Small intestine (tissue), 7 donors: ENCODE measurements at regions not wholly inside any gene's neighbourhood (a gene's known extent, or its start where the extent isn't known, plus 50 kb on each side); places are given as distances from the start of the nearest gene placed in this dataset.

Source experiments
- DNase-seq, 2 donors: peaks; one replicate each; pipeline versions ENCODE4 v3.0.0 to v3.0.0-alpha.2; 2013
- FAIRE-seq: peaks from 2 replicates; lab custom pipeline; 2012; peaks lifted over from hg19 to GRCh38; lab: Jason Lieb, UNC
- H3K27ac ChIP-seq, 3 donors: one replicate each; pipeline ENCODE4 v1.5.1; 2013; ENCODE audit warnings: low read length in 2 of 3, mild to moderate bottlenecking in 2 of 3, control low read depth in 1 of 3, inconsistent platforms in 1 of 3, low read depth in 1 of 3, moderate library complexity in 1 of 3
- H3K27me3 ChIP-seq, 3 donors: one replicate each; pipeline ENCODE4 v1.6.1; 2013; ENCODE audit warnings: low read length in 3 of 3, inconsistent platforms in 1 of 3; ENCODE audit not compliant: control insufficient read depth in 3 of 3, insufficient read depth in 3 of 3
- H3K36me3 ChIP-seq, 3 donors: one replicate each; pipeline ENCODE4 v1.6.1; 2013; ENCODE audit warnings: low read length in 3 of 3, inconsistent platforms in 1 of 3, low read depth in 1 of 3, mild to moderate bottlenecking in 1 of 3, moderate library complexity in 1 of 3; ENCODE audit not compliant: control insufficient read depth in 3 of 3, insufficient read depth in 2 of 3
- H3K4me1 ChIP-seq, 3 donors: one replicate each; pipeline ENCODE4 v1.6.1; 2013; ENCODE audit warnings: low read length in 2 of 3, inconsistent platforms in 1 of 3, low read depth in 1 of 3, mild to moderate bottlenecking in 1 of 3, moderate library complexity in 1 of 3; ENCODE audit not compliant: control insufficient read depth in 3 of 3, insufficient read depth in 2 of 3
- H3K4me3 ChIP-seq, 3 donors: one replicate each; pipeline ENCODE4 v1.5.1; 2013; ENCODE audit warnings: low read length in 3 of 3, control low read depth in 1 of 3, inconsistent platforms in 1 of 3, low read depth in 1 of 3, mild to moderate bottlenecking in 1 of 3, moderate library complexity in 1 of 3
- H3K9me3 ChIP-seq, 2 donors: one replicate each; pipeline ENCODE4 v1.6.1; 2013; ENCODE audit warnings: low read depth in 1 of 2, low read length in 1 of 2; ENCODE audit not compliant: control insufficient read depth in 2 of 2, insufficient read depth in 1 of 2
- WGBS, 3 donors: extraction: QIAGEN DNeasy Blood & Tissue Kit; methylation state at CpG; one replicate each; pipeline ENCODE4 v1.1.7; 2013; 5-methylcytosine and 5-hydroxymethylcytosine counted together
- donor health status: healthy with polysubstance abuse.
- donor health status: control.
- donor health status: control.
- donor health status: Bipolar disorder and iron deficiency.
- donor health status: healthy.

- no peak for DNase-seq
- no peak overlapping the region for H3K4me3 ChIP-seq
- 84 to 90% (median 87%) methylated on average over 7 of the region's 7 CpGs for WGBS, 3 donors
- no peak for FAIRE-seq
- no peaks in the 10 kb centered on the region for H3K4me1 ChIP-seq
- no peak overlapping the region for H3K27ac ChIP-seq
- no peaks in the 10 kb centered on the region for H3K36me3 ChIP-seq
- H3K9me3 ChIP-seq, result no peaks in the 10 kb centered on the region
- H3K27me3 ChIP-seq, result no peaks in the 10 kb centered on the region
These were observed 562.8 kb downstream of the BCOR start for GRCh38 chrX:39534949-39535348.

- Histone ChIP-seq H3K4me1 (no peaks in the 10 kb centered on the region), H3K27ac (no peak overlapping the region), H3K27me3 (no peaks in the 10 kb centered on the region), H3K9me3 (no peaks in the 10 kb centered on the region), H3K36me3 (no peaks in the 10 kb centered on the region), H3K4me3 (no peak overlapping the region)
- DNase-seq (no peak), FAIRE-seq (no peak)
- WGBS, 3 donors, result 67 to 82% (median 81%) methylated on average over 12 of the region's 12 CpGs
These were observed 561.5 kb downstream of the BCOR start for GRCh38 chrX:39536211-39536610.

GRCh38 chrX:39541881-39542280 is 555.9 kb downstream of the BCOR start:
- H3K4me1 ChIP-seq, result no peaks in the 10 kb centered on the region
- no peak overlapping the region for H3K27ac ChIP-seq
- no peak overlapping the region for H3K4me3 ChIP-seq
- no peaks in the 10 kb centered on the region for H3K9me3 ChIP-seq
- no peak for DNase-seq
- no peaks in the 10 kb centered on the region for H3K36me3 ChIP-seq
- WGBS, 3 donors, result 68 to 84% (median 83%) methylated on average over 5 of the region's 5 CpGs
- no peak for FAIRE-seq
- no peaks in the 10 kb centered on the region for H3K27me3 ChIP-seq

- no peak for DNase-seq
- H3K4me3 ChIP-seq, result no peak overlapping the region
- H3K27me3 ChIP-seq, result no peaks in the 10 kb centered on the region
- H3K9me3 ChIP-seq, result no peaks in the 10 kb centered on the region
- no peaks in the 10 kb centered on the region for H3K4me1 ChIP-seq
- H3K36me3 ChIP-seq, result no peaks in the 10 kb centered on the region
- no peak for FAIRE-seq
- whole genome bisulfite sequencing, 3 donors, result 68 to 90% (median 75%) methylated on average over 12 of the region's 12 CpGs
- no peak overlapping the region for H3K27ac ChIP-seq
These were observed 555.4 kb downstream of the BCOR start for GRCh38 chrX:39542316-39542715.

- no peaks in the 10 kb centered on the region for H3K27me3 ChIP-seq
- peaks cover 0 to 3% of the 10 kb centered on the region in 2 donors for H3K9me3 ChIP-seq
- no peak overlapping the region for H3K4me3 ChIP-seq
- H3K36me3 ChIP-seq, result no peaks in the 10 kb centered on the region
- DNase-seq, result no peak
- no peak overlapping the region for H3K27ac ChIP-seq
- WGBS, 3 donors, result 68 to 75% (median 69%) methylated on average over 11 of the region's 11 CpGs
- H3K4me1 ChIP-seq, result peaks cover 0 to 4% (median 0%) of the 10 kb centered on the region in 3 donors
- no peak for FAIRE-seq
These were observed 546.9 kb downstream of the BCOR start for GRCh38 chrX:39550795-39551361.

- WGBS, 3 donors, result 37 to 50% (median 40%) methylated on average over 2 of the region's 2 CpGs
- H3K36me3 ChIP-seq, result no peaks in the 10 kb centered on the region
- no peak overlapping the region for H3K27ac ChIP-seq
- H3K9me3 ChIP-seq, result peaks cover 0 to 3% of the 10 kb centered on the region in 2 donors
- no peaks in the 10 kb centered on the region for H3K27me3 ChIP-seq
- DNase-seq, result no peak
- no peak for FAIRE-seq
- H3K4me3 ChIP-seq, result no peak overlapping the region
- peaks cover 0 to 4% (median 0%) of the 10 kb centered on the region in 3 donors for H3K4me1 ChIP-seq
These were observed 546.0 kb downstream of the BCOR start for GRCh38 chrX:39551762-39552161.

GRCh38 chrX:39555431-39555830 is 542.3 kb downstream of the BCOR start:
- no peak for FAIRE-seq
- no peaks in the 10 kb centered on the region for H3K36me3 ChIP-seq
- H3K4me3 ChIP-seq, result no peak overlapping the region
- no peak for DNase-seq
- peaks cover 0 to 4% (median 0%) of the 10 kb centered on the region in 3 donors for H3K4me1 ChIP-seq
- 93 to 96% (median 96%) methylated on average over 4 of the region's 4 CpGs for WGBS, 3 donors
- peaks cover 0 to 3% of the 10 kb centered on the region in 2 donors for H3K9me3 ChIP-seq
- no peak overlapping the region for H3K27ac ChIP-seq
- H3K27me3 ChIP-seq, result no peaks in the 10 kb centered on the region

- no peak overlapping the region for H3K27ac ChIP-seq
- WGBS, 3 donors, result 81 to 96% (median 93%) methylated on average over 3 of the region's 3 CpGs
- no peaks in the 10 kb centered on the region for H3K36me3 ChIP-seq
- no peak overlapping the region for H3K4me3 ChIP-seq
- H3K27me3 ChIP-seq, result no peaks in the 10 kb centered on the region
- H3K4me1 ChIP-seq, result peaks cover 0 to 4% (median 0%) of the 10 kb centered on the region in 3 donors
- DNase-seq, result no peak
- peaks cover 0 to 3% of the 10 kb centered on the region in 2 donors for H3K9me3 ChIP-seq
- FAIRE-seq, result no peak
These were observed 541.7 kb downstream of the BCOR start for GRCh38 chrX:39556056-39556455.

- FAIRE-seq, result no peak
- H3K36me3 ChIP-seq, result no peaks in the 10 kb centered on the region
- H3K4me3 ChIP-seq, result no peak overlapping the region
- WGBS, 3 donors, result 79 to 88% (median 85%) methylated on average over 4 of the region's 4 CpGs
- H3K4me1 ChIP-seq, result no peaks in the 10 kb centered on the region
- DNase-seq, result no peak
- peaks cover 0 to 3% of the 10 kb centered on the region in 2 donors for H3K9me3 ChIP-seq
- no peak overlapping the region for H3K27ac ChIP-seq
- H3K27me3 ChIP-seq, result no peaks in the 10 kb centered on the region
These were observed 538.5 kb downstream of the BCOR start for GRCh38 chrX:39559229-39559628.
